ENCODE measurements at regions not wholly inside any gene's neighbourhood (a gene's known extent, or its start where the extent isn't known, plus 50 kb on each side); places are given as distances from the start of the nearest gene placed in this dataset.
"Not testable (repeated sequence)": the region's sequence is repeated elsewhere in the genome, so short reads cannot be mapped to it uniquely, and the experiment has no call there.

DNA sequence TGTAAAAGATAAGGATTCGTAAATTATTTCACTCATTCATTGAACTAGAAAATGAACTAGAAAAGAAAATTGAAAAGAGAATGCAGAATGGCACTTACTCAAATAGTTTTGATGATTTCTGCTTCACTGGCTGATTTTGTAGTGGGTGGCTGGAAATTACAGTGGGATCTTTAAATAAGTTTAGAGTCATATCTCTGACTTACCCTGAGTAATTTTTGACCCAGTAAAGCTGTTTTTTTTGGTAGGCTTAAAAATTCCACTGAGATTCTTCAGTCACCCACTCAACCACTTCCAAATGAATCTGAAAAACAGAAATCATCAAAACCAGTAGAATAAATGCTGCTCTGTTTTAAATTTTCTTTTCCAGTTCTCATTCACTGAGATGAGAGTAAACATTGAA lies 604.5 kb downstream of the TUBA3C start:
- in situ Hi-C loops (cut with MboI; ENCODE audit: low sequenced_read_pairs); H3K56ac ChIP-seq (ENCODE audit: extremely low read depth, insufficient read depth, low read length); CTCF ChIA-PET; H3K27ac ChIP-seq (ENCODE audit: insufficient read depth, low read length); H2BK15ac ChIP-seq (ENCODE audit: low read depth, low read length); H3K4ac ChIP-seq (ENCODE audit: low read depth, low read length); H4K20me1 ChIP-seq (ENCODE audit: insufficient read depth, low read length); intact Hi-C loops (cut with micrococcal nuclease); H2BK120ac ChIP-seq (ENCODE audit: low read depth, low read length); DNase-seq; H2AFZ ChIP-seq (replicated peaks; ENCODE audit: low read length, poor library complexity); H2BK5ac ChIP-seq (ENCODE audit: low read depth, low read length, poor library complexity, severe bottlenecking); H4K8ac ChIP-seq (ENCODE audit: low read depth in 2 of 2, low read length in 2 of 2); H4K5ac ChIP-seq (ENCODE audit: low read depth, low read length); H3K4me2 ChIP-seq (ENCODE audit: low read depth, low read length); H2AK5ac ChIP-seq (ENCODE audit: low read depth, low read length); H3K27me3 ChIP-seq (ENCODE audit: control insufficient read depth, insufficient read depth, low read length); H3K14ac ChIP-seq (replicated peaks; ENCODE audit: low read depth, low read length); H3K79me1 ChIP-seq (ENCODE audit: low read depth in 1 of 2, low read length in 2 of 2); H3K9me3 ChIP-seq (ENCODE audit: control insufficient read depth, insufficient read depth, low read length); H2BK20ac ChIP-seq (ENCODE audit: low read depth, low read length); H3K18ac ChIP-seq (ENCODE audit: low read depth, low read length); POLR2A ChIA-PET (ENCODE audit: unreplicated experiment); H3K9me1 ChIP-seq (ENCODE audit: insufficient read depth, low read length); ATAC-seq (ENCODE audit: low read depth); H3K4me3 ChIP-seq (ENCODE audit: insufficient read depth, low read depth, low read length); H4K91ac ChIP-seq (ENCODE audit: insufficient read depth, low read depth, low read length); H3K4me1 ChIP-seq (ENCODE audit: control insufficient read depth, insufficient read depth, low read length); BruUV-seq (replicated peaks); dilution Hi-C loops (cut with HindIII; ENCODE audit: low sequenced_read_pairs, unreplicated experiment); H3K23ac ChIP-seq (ENCODE audit: low read depth, low read length); H3K9ac ChIP-seq (ENCODE audit: low read depth, low read length); H2AK9ac ChIP-seq (replicated peaks; ENCODE audit: low read depth, low read length, poor library complexity); H3K36me3 ChIP-seq (ENCODE audit: control insufficient read depth, insufficient read depth, low read length): not testable (repeated sequence)
- no CpG with 5 or more reads among the region's 1 CpG for WGBS, 2 experiments (ENCODE audit: extremely low coverage in 2 of 2, insufficient read length in 1 of 2)

DNA sequence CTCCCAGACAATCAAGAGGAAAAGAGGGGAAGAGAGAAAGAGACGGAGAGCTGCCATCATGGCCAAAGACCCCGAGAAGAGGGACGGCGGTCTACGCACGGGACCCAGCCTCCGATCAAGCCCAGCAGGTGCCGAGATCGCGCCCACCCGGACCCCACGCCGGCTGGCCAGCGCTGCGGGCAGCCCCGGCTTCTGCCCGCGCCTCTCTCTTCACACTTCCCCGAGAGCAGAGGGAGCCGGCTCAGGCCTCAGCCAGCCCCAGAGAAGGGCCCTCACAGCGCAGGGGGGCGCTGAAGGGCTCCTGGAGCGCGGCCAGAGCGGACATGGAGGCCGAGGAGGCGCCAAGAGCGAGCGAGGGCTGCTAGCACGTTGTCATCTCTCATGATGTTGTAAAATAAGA lies 613.7 kb downstream of the TUBA3C start:
- H3K9me3 ChIP-seq (ENCODE audit: control insufficient read depth, insufficient read depth, low read length); H2BK15ac ChIP-seq (ENCODE audit: low read depth, low read length); H3K9ac ChIP-seq (ENCODE audit: low read depth, low read length); H3K4ac ChIP-seq (ENCODE audit: low read depth, low read length); H3K23ac ChIP-seq (ENCODE audit: low read depth, low read length); H4K91ac ChIP-seq (ENCODE audit: insufficient read depth, low read depth, low read length); CTCF ChIA-PET; H3K36me3 ChIP-seq (ENCODE audit: control insufficient read depth, insufficient read depth, low read length); H2AFZ ChIP-seq (replicated peaks; ENCODE audit: low read length, poor library complexity); H2BK5ac ChIP-seq (ENCODE audit: low read depth, low read length, poor library complexity, severe bottlenecking); POLR2A ChIA-PET (ENCODE audit: unreplicated experiment); H3K14ac ChIP-seq (replicated peaks; ENCODE audit: low read depth, low read length); H3K4me2 ChIP-seq (ENCODE audit: low read depth, low read length); H3K27me3 ChIP-seq (ENCODE audit: control insufficient read depth, insufficient read depth, low read length); H2BK20ac ChIP-seq (ENCODE audit: low read depth, low read length); H3K27ac ChIP-seq (ENCODE audit: insufficient read depth, low read length); in situ Hi-C loops (cut with MboI; ENCODE audit: low sequenced_read_pairs); DNase-seq; intact Hi-C loops (cut with micrococcal nuclease); H3K56ac ChIP-seq (ENCODE audit: extremely low read depth, insufficient read depth, low read length); H2AK9ac ChIP-seq (replicated peaks; ENCODE audit: low read depth, low read length, poor library complexity); H4K8ac ChIP-seq (ENCODE audit: low read depth in 2 of 2, low read length in 2 of 2); H3K79me1 ChIP-seq (ENCODE audit: low read depth in 1 of 2, low read length in 2 of 2); H2BK120ac ChIP-seq (ENCODE audit: low read depth, low read length); BruUV-seq (replicated peaks); H3K9me1 ChIP-seq (ENCODE audit: insufficient read depth, low read length); H4K20me1 ChIP-seq (ENCODE audit: insufficient read depth, low read length); ATAC-seq (ENCODE audit: low read depth); dilution Hi-C loops (cut with HindIII; ENCODE audit: low sequenced_read_pairs, unreplicated experiment); H2AK5ac ChIP-seq (ENCODE audit: low read depth, low read length); H3K4me1 ChIP-seq (ENCODE audit: control insufficient read depth, insufficient read depth, low read length); H3K18ac ChIP-seq (ENCODE audit: low read depth, low read length); H3K4me3 ChIP-seq (ENCODE audit: insufficient read depth, low read depth, low read length); H4K5ac ChIP-seq (ENCODE audit: low read depth, low read length): not testable (repeated sequence)
- no CpG with 5 or more reads among the region's 30 CpGs for WGBS, 2 experiments (ENCODE audit: extremely low coverage in 2 of 2, insufficient read length in 1 of 2)
